GM21526 (cell line): ENCODE measurements at regions not wholly inside any gene's neighbourhood (a gene's known extent, or its start where the extent isn't known, plus 50 kb on each side); places are given as distances from the start of the nearest gene placed in this dataset.

Experiments used
- ATAC-seq: cut with Tn5 transposase; IDR thresholded peaks from one replicate; pipeline ENCODE4 v1.9.1; 2021; ENCODE audit warnings: moderate library complexity; ENCODE audit not compliant: unreplicated experiment, low FRiP score

DNA sequence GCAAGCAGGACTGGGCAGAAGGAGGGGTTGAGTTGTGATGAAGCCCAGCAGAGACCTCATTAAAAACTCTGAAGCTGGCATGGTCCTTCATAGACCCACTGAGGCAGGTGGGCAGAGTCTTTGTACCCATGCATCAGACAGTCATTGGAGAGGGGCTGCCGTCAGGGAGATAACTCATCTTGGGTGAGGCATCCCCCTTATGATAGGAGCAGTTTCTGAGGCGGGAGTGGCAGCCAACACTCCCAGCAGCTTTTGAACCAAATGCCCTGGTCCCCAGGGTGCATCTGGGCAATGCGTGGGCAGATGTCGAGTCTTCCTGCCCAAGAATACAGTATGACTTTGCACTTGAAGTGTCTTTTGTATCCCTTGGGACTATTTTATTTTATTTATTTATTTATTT is 68.1 kb downstream of the HTR5A start:
- no peak for ATAC-seq

DNA sequence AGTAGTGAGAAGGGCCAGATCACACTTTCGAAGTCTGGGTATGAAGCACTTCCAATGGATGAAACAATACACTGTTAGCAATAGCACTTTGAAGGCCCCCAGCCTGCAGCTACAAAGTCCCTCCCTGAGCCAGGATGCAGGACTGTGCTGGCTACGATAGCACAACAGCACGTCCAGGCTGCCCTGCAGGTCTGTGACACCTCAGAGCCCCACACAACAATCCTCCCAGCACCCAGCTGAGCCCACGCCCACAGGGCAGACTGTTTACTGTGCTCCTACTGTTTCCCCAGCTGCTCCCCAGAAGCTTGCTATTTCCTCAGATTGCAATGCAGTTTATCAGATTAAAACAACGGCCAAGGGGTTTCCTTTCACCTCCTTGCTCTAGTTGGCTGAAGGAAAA is 71.4 kb downstream of the HTR5A start:
- no peak for ATAC-seq

- ATAC-seq, result no peak
Observed at GRCh38 chr7:155143381-155143780, 73.3 kb downstream of the HTR5A start.

GRCh38 chr7:155144371-155144770 is 74.2 kb downstream of the HTR5A start:
- ATAC-seq, result no peak

DNA sequence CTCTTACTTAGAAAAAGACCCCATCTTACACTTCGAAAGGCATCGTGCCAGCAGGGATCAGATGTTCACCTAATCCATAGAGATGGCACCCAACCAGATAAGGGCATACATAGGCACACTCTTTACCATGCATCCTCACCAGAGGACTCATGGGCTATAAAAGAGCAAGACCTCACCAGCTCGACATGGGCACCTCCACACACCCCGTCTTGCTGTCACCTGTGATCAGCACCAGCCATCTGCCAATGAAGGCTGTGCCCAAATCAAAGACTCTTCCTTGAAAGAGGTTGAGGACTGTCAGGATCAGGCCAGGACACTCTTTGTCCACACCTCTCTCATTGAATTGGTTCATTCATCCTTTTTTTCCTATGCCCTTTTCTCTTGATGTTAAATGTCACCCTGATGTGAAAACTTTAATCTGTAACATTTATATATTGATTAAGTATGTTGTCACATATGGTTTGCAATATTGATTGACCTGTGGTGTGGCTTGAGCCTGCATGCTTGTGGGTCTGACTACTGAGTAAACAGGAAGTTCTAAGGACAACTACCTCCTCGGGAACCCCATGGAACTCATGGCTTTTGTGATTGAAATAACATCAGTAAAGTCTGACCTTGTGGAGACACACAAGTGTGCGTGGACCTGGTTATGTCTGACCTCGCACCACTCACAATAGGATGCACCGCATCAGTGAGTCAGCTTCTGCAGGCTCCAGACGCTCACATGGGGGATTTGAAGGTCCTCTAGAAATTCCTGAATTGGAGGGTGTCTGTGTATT is 75.5 kb downstream of the HTR5A start:
- ATAC-seq, result no peak

DNA sequence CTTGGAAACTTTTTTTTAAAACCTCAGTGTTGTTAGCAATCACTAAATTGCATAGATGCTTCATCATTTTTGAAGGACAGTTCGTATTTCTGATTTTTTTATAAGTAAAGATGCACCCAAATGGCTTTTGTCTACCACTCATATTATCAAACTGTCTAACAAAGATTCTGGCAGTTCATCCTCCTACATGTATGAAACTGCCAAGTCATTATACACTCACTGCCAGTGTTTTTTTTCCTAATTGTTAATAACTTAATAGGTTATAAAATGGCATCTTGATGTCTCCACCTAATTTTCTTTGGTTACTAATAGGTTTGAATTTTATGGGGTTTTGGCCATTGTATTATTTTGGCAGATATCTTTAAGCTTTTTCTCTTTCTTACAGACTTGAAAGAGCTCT is 77.0 kb downstream of the HTR5A start:
- ATAC-seq, result no peak

DNA sequence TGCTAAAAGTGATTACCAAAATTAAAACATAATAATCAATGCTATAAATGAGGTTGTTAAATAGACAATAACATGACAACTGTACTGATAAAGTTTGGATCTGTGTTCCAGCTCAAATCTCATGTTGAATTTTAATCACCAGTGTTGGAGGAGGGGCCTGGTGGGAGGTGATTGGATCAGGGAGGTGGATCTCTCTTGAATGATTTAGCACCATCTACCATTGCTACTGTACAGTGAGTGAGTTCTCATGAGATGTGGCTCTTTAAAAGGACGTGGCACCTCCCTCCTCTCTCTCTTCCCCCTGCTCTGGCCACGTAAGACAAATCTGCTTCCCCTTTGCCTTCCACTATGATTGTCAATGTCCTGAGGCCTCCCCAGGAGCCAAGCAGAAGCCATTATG is 77.5 kb downstream of the HTR5A start:
- no peak for ATAC-seq

GRCh38 chr7:155153676-155154075 is 83.6 kb downstream of the HTR5A start:
- ATAC-seq, result no peak

DNA sequence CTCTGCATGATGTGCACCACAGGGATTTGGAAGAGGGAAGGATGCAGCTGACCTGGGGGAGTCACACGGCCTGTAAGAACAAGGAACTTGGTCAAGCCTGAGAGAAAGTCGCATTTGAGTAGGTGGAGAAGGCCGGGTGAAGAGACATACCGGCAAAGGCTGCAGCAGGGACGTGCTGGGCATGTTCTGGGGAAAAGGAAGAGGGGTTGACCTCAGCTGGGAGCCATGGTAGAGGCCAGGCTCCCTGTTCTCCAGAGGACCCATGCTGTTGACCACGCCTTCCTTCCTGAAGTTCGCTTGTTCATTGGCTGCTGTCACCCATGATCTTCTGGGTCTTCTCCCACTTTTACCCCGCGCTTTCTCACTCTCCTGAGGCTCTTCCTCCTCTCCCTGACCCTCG is 84.5 kb downstream of the HTR5A start:
- no peak for ATAC-seq

DNA sequence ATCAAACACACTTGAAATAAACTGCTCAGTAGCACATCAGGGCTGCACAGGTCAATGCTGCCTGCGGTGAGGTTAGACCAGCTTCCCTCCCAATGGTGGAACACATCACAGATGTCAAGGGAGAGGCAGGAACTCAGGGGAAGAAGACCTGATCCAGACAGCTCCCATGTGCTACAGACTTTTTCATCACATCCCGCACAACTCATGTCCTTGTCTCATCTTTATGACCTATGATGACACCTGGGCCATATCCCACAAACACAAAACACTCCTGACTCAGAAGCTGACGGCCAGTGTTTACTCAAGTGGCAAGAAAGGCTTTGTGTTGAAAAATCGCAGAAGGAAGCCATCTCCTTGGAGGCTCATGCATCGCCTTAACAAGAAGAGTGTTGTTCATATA is 91.6 kb downstream of the HTR5A start:
- no peak for ATAC-seq

GRCh38 chr7:155162422-155162821 is 92.3 kb downstream of the HTR5A start:
- no peak for ATAC-seq

GRCh38 chr7:155163696-155164095 is 93.6 kb downstream of the HTR5A start:
- ATAC-seq, result no peak

GRCh38 chr7:155164316-155164715 is 94.2 kb downstream of the HTR5A start:
- ATAC-seq, result no peak

DNA sequence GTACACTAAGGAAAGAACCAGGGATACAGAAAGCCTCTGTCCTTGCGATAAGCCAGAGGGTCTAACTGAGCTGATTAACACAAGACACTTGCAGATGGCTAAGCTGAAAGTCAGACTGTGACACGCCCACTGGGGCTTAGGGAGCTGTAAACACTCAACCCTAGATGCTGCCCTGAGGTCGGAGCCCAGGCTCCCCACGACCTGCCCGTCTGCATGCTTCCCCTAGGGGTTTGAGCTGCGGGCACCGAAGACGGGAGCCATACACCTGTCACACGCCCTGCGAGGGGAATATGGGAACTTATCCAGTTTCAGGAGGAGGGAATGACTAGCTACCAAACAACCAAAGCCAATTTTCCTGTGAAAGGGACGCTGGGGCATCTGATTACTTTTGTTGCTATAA is 96.0 kb downstream of the HTR5A start:
- no peak for ATAC-seq

DNA sequence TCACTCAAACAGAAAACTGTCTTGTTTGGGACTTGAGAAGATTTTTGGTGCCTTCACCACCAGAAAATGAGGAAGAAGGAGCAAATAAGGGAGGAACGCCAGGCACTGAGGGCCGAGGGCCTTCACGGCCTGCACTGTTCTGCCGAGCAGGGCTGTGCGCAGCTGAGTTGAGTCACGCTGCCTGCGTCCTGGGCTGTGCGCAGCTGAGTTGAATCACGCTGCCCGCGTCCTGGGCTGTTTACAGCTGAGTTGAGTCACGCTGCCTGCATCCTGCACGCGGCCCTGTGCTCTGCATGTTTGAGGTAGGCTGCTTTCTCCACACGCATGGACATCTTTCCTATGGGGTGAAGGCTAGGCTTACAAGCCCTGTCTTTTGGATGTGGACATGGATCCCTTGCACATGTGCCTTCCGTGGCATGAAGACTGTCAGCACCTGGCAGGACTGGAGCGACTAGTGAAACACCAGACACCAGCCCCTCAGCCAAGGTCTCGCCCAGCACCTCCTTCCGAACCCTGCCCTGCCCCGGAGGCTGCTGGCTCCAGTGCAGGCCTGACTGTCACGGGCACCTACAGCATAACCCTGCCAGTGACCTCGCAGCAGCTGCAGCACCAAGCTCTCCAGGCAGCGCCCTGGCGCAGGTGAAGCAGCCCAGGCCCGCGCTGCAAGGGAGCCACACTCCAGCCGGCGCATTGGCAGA is 96.7 kb downstream of the HTR5A start:
- no peak for ATAC-seq

GRCh38 chr7:155167706-155168365 is 97.7 kb downstream of the HTR5A start:
- no peak for ATAC-seq

DNA sequence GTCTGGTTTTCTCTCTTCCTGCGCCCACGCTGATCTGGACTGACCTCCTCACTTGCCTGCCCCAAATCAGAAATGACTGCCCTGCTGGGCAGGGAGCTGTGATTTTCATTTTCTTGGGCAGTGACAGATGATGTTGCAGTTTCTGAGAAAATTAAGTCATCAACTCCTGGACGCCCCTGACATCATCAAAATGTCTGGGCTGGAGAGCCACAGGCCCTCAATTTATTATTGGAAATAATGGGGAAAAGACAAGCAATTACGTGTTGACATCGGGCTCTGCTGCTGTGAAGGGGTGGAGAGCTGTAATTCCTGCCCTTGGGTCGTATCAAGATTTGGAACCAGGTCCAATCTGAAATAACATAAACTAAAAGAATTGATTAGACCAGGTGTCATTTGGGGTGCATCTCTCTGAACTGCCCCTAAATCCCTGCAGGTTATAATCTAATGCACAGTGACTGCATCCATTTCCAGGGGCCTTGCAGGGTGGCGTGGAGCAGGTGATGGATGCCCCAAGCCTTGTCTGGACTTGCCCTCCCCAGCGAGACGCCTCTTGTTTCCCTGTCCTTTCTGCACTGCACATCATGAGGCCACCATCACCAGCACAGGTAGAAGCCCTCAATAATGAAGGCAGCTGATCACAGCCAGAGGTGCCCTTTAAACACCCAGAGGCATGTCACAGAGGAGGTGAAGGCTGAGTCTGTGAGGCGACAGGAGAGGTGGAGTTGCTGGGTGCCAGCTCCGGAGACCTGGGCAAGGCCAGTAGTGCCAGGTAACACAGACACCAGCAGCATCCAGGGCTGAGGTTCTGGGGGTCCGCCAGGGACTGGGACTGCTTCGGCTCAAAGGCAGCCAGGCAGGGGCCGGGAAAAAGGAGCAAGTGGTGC is 98.7 kb downstream of the HTR5A start:
- no peak for ATAC-seq

- ATAC-seq, result no peak
Observed at GRCh38 chr7:155169498-155170065, 99.5 kb downstream of the HTR5A start.

GRCh38 chr7:155170331-155170730 is 100.2 kb downstream of the HTR5A start:
- no peak for ATAC-seq

DNA sequence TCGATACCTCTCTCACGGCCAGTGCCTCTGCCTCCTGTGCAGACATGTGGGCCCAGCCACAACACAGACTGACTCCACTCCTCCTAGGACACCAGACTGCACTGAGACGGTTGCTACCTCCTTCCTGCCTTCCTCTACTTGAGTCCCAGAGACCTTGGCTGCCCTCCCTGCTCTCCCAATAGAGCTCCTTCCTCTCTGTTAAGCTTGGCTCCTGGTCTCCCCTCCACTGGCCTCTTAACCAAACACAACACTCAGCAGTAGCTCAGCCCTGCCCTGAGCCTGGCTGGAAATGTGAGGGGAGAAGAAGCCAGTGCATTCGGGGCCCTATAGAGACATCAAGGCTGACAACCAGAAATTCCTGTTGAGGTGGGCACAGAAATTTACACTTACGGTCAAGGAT is 102.0 kb downstream of the HTR5A start:
- ATAC-seq, result no peak
